Urinary bladder (tissue), 3 donors: ENCODE measurements at regions not wholly inside any gene's neighbourhood (a gene's known extent, or its start where the extent isn't known, plus 50 kb on each side); places are given as distances from the start of the nearest gene placed in this dataset.
"Not testable (repeated sequence)": the region's sequence is repeated elsewhere in the genome, so short reads cannot be mapped to it uniquely, and the experiment has no call there.

Source experiments
- DNase-seq: peaks from one replicate; pipeline ENCODE4 v3.0.0-alpha.2; 2015; ENCODE audit errors: extremely low spot score
- H3K27ac ChIP-seq: one replicate; pipeline ENCODE4 v1.5.1; 2013; ENCODE audit warnings: low read depth, mild to moderate bottlenecking, moderate library complexity
- H3K36me3 ChIP-seq: one replicate; pipeline ENCODE4 v1.6.1; 2013; ENCODE audit warnings: mild to moderate bottlenecking, moderate library complexity; ENCODE audit not compliant: insufficient read depth
- H3K4me1 ChIP-seq: one replicate; pipeline ENCODE4 v1.6.1; 2013; ENCODE audit warnings: mild to moderate bottlenecking, moderate library complexity; ENCODE audit not compliant: insufficient read depth
- H3K4me3 ChIP-seq: one replicate; pipeline ENCODE4 v1.5.1; 2013; ENCODE audit warnings: low read depth, low read length
- WGBS: extraction: QIAGEN DNeasy Blood & Tissue Kit; methylation state at CpG from one replicate; pipeline ENCODE4 v1.1.7; 2013; 5-methylcytosine and 5-hydroxymethylcytosine counted together
- donor health status: healthy with polysubstance abuse.
- donor health status: healthy.

- Histone ChIP-seq H3K36me3 (no peaks in the 10 kb centered on the region), H3K4me1 (no peaks in the 10 kb centered on the region), H3K27ac (no peak overlapping the region), H3K4me3 (no peak overlapping the region)
- DNase-seq = no peak
- 70% methylated on average over 1 of the region's 1 CpG for WGBS
Measured at GRCh38 chr11:112344040-112344413, 83.4 kb upstream of the PLET1 start.

DNA sequence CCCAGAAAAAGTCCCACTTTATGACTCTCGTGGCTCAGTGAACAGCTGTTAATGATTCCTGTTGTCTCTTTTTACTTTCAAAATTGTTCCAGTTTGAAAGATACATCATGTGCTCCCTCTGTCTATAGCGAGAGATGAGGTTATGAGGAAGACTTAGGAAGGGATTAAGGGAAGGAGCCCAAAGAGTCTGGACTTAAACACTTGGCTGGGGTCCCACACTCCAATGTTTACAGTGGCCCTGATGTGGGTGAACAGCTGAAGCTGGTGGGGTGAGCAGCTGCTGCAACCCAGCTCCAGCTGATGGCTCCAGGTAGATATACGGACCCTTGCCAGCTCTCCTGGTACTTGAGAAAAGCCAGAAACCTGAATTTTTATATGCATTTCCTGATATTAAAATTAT, 84.5 kb upstream of the PLET1 start:
- no peaks in the 10 kb centered on the region for H3K36me3 ChIP-seq
- no peak for DNase-seq
- 40% methylated on average over 3 of the region's 3 CpGs for WGBS

GRCh38 chr11:112345706-112346105, 85.0 kb upstream of the PLET1 start:
- DNase-seq = no peak
- 59% methylated on average over 4 of the region's 4 CpGs for WGBS
- Histone ChIP-seq H3K27ac (no peak overlapping the region), H3K36me3 (no peaks in the 10 kb centered on the region), H3K4me1 (no peaks in the 10 kb centered on the region), H3K4me3 (no peak overlapping the region)

More for the DNA sequence above, 84.5 kb upstream of the PLET1 start:
- H3K4me1 ChIP-seq = no peaks in the 10 kb centered on the region
- no peak overlapping the region for H3K27ac ChIP-seq
- no peak overlapping the region for H3K4me3 ChIP-seq

DNA sequence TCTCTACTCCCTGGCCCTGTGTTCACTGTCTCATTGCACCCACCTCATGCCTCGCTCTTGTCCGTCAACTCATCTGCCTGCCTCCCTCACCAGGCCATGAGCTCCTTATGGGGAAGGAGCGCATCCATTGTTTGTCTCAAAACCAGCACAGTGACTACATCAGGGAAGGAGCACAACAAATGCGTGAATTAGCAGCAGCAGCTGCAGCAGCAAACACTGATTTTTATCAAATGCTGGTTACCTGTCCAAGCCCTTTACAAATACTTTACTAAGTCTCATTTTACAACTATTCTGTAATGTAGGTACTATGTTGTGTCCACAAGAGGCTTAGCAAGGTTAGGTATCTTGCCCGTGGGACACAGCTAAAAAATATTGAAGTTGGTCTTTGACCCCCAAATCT, 85.9 kb upstream of the PLET1 start:
- Histone ChIP-seq H3K4me1 (no peaks in the 10 kb centered on the region), H3K4me3 (no peak overlapping the region), H3K36me3 (no peaks in the 10 kb centered on the region), H3K27ac (no peak overlapping the region)
- no peak for DNase-seq
- 97% methylated on average over 5 of the region's 5 CpGs for WGBS

- DNase-seq = no peak
- 88% methylated on average over 6 of the region's 6 CpGs for WGBS
Measured at GRCh38 chr11:112348480-112349029, 87.9 kb upstream of the PLET1 start.

GRCh38 chr11:112351423-112351822, 90.8 kb upstream of the PLET1 start:
- 95% methylated on average over 3 of the region's 3 CpGs for WGBS
- not testable (repeated sequence) for H3K4me3 ChIP-seq, H3K27ac ChIP-seq, H3K36me3 ChIP-seq, DNase-seq, H3K4me1 ChIP-seq

More at GRCh38 chr11:112348480-112349029, 87.9 kb upstream of the PLET1 start:
- H3K4me3 ChIP-seq = no peak overlapping the region
- H3K36me3 ChIP-seq = no peaks in the 10 kb centered on the region
- H3K27ac ChIP-seq = no peak overlapping the region
- no peaks in the 10 kb centered on the region for H3K4me1 ChIP-seq

GRCh38 chr11:112352907-112353306, 92.2 kb upstream of the PLET1 start:
- no peak overlapping the region for H3K4me3 ChIP-seq
- H3K4me1 ChIP-seq = no peaks in the 10 kb centered on the region
- H3K27ac ChIP-seq = no peak overlapping the region
- WGBS = 86% methylated on average over 2 of the region's 2 CpGs
- no peaks in the 10 kb centered on the region for H3K36me3 ChIP-seq
- DNase-seq = no peak

- Histone ChIP-seq H3K27ac (no peak overlapping the region), H3K36me3 (no peaks in the 10 kb centered on the region), H3K4me3 (no peak overlapping the region), H3K4me1 (no peaks in the 10 kb centered on the region)
- WGBS = 98% methylated on average over 3 of the region's 3 CpGs
- no peak for DNase-seq
Measured at GRCh38 chr11:112354364-112354763, 93.7 kb upstream of the PLET1 start.

DNA sequence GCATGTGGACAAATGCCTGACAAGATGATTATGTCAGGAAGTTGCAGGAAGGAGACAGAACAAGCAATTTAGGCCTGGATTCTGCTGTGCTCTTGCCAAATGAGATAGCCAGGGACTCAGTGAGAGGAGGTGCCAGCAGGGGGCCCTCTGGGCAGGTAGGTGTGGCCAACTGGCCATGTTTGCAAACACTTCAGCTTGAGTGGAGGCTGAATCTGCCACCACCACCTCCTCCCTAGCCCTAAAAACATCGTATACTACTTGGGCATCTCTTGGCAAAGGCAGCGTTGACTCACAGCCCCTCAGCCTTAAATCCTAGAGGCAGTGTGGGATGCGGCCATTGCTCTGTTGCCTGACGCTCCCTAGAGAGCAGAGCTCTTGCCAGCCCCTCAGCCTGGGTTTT, 95.1 kb upstream of the PLET1 start:
- Histone ChIP-seq H3K4me3 (no peak overlapping the region), H3K36me3 (no peaks in the 10 kb centered on the region), H3K4me1 (no peaks in the 10 kb centered on the region), H3K27ac (no peak overlapping the region)
- no peak for DNase-seq
- WGBS = 69% methylated on average over 4 of the region's 4 CpGs

- 87% methylated on average over 2 of the region's 2 CpGs for WGBS
- Histone ChIP-seq H3K36me3 (no peaks in the 10 kb centered on the region), H3K4me3 (no peak overlapping the region), H3K27ac (no peak overlapping the region), H3K4me1 (no peaks in the 10 kb centered on the region)
- no peak for DNase-seq
Measured at GRCh38 chr11:112357488-112357887, 96.8 kb upstream of the PLET1 start.

- no peaks in the 10 kb centered on the region for H3K4me1 ChIP-seq
- no peak overlapping the region for H3K4me3 ChIP-seq
- no peak for DNase-seq
- H3K36me3 ChIP-seq = no peaks in the 10 kb centered on the region
- WGBS = 82% methylated on average over 3 of the region's 3 CpGs
- H3K27ac ChIP-seq = no peak overlapping the region
Measured at GRCh38 chr11:112361396-112361795, 100.7 kb upstream of the PLET1 start.

- no peak for DNase-seq
- WGBS = 91% methylated on average over 2 of the region's 2 CpGs
- no peaks in the 10 kb centered on the region for H3K36me3 ChIP-seq
- no peak overlapping the region for H3K27ac ChIP-seq
- no peak overlapping the region for H3K4me3 ChIP-seq
- H3K4me1 ChIP-seq = no peaks in the 10 kb centered on the region
Measured at GRCh38 chr11:112363527-112363926, 102.9 kb upstream of the PLET1 start.

GRCh38 chr11:112364962-112365481, 104.4 kb upstream of the PLET1 start:
- Histone ChIP-seq H3K27ac (peak overlapping the region; percentile 1), H3K4me1 (no peaks in the 10 kb centered on the region), H3K4me3 (no peak overlapping the region), H3K36me3 (no peaks in the 10 kb centered on the region)
- WGBS = 23% methylated on average over 7 of the region's 7 CpGs
- DNase-seq = peak; percentile 62

GRCh38 chr11:112366012-112366411, 105.4 kb upstream of the PLET1 start:
- no peaks in the 10 kb centered on the region for H3K4me1 ChIP-seq
- H3K36me3 ChIP-seq = no peaks in the 10 kb centered on the region
- H3K27ac ChIP-seq = no peak overlapping the region
- H3K4me3 ChIP-seq = no peak overlapping the region
- WGBS = 97% methylated on average over 4 of the region's 4 CpGs
- no peak for DNase-seq

DNA sequence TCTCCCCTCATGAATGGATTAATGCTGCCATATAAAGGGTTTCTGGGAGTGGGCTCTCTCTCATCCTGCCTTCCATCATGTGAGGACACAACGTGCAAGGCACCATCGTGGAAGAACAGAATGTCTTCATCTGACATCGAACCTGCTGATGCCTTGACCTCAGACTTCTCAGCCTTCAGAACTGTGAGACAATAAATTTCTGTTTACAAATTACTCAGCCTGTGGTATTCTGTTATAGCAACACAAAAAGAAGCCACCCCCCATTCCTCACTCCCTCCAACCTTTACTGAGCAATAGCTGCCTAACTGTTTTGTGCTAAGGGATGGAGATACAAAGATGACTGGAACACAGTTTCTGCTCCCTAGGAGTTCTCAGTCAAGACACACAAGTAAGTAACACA, 106.1 kb upstream of the PLET1 start:
- H3K4me3 ChIP-seq = no peak overlapping the region

More for the DNA sequence above, 106.1 kb upstream of the PLET1 start:
- no peak overlapping the region for H3K27ac ChIP-seq
- DNase-seq = no peak
- H3K4me1 ChIP-seq = no peaks in the 10 kb centered on the region
- WGBS = 70% methylated on average over 3 of the region's 3 CpGs
- H3K36me3 ChIP-seq = no peaks in the 10 kb centered on the region
